Parathyroid adenoma (tissue), 2 donors: ENCODE measurements at regions not wholly inside any gene's neighbourhood (a gene's known extent, or its start where the extent isn't known, plus 50 kb on each side); places are given as distances from the start of the nearest gene placed in this dataset.

Experiments
- H2AFZ ChIP-seq: fragments of 300-600 bp; sonication (generic); one replicate; pipeline ENCODE4 v1.7.0; 2017; ENCODE audit warnings: antibody characterized with exemption, mild to moderate bottlenecking
- H3K27ac ChIP-seq: fragments of 300-600 bp; sonication (generic); one replicate; pipeline ENCODE4 v1.7.0; 2017
- H3K27me3 ChIP-seq: fragments of 300-600 bp; sonication (generic); one replicate; pipeline ENCODE4 v1.7.0; 2017; ENCODE audit warnings: low read length; ENCODE audit not compliant: control insufficient read depth, insufficient read depth
- H3K36me3 ChIP-seq: fragments of 300-600 bp; sonication (generic); one replicate; pipeline ENCODE4 v1.7.0; 2017; ENCODE audit warnings: low read length; ENCODE audit not compliant: control insufficient read depth, insufficient read depth
- H3K4me1 ChIP-seq: fragments of 300-600 bp; sonication (generic); one replicate; pipeline ENCODE4 v1.7.0; 2017; ENCODE audit warnings: control low read depth
- H3K4me2 ChIP-seq: fragments of 300-600 bp; sonication (generic); one replicate; pipeline ENCODE4 v1.7.0; 2017; ENCODE audit warnings: low read length
- H3K4me3 ChIP-seq: fragments of 300-600 bp; sonication (generic); one replicate; pipeline ENCODE4 v1.7.0; 2017; ENCODE audit warnings: low read depth, low read length
- H3K79me2 ChIP-seq: fragments of 300-600 bp; sonication (generic); one replicate; pipeline ENCODE4 v1.7.0; 2017; ENCODE audit warnings: control low read depth
- H3K9ac ChIP-seq: fragments of 300-600 bp; sonication (generic); one replicate; pipeline ENCODE4 v1.7.0; 2017; ENCODE audit warnings: mild to moderate bottlenecking
- H3K9me3 ChIP-seq: fragments of 300-600 bp; sonication (generic); one replicate; pipeline ENCODE4 v1.7.0; 2017; ENCODE audit warnings: low read length; ENCODE audit not compliant: control insufficient read depth
- CTCF ChIP-seq: fragments of 300-600 bp; sonication (generic); IDR thresholded peaks from one replicate; pipeline ENCODE4 v1.7.0; 2017; ENCODE audit warnings: antibody characterized with exemption, mild to moderate bottlenecking
- donor health status: primary hyperparathyroidism.

GRCh38 chr14:55942826-55943225 is 175.4 kb upstream of the PELI2 start:
- Histone ChIP-seq H3K4me1 (no peaks in the 10 kb centered on the region), H3K36me3 (no peaks in the 10 kb centered on the region), H3K4me2 (no peak overlapping the region), H3K27me3 (no peaks in the 10 kb centered on the region), H3K4me3 (no peak overlapping the region), H3K27ac (no peak overlapping the region), H3K9me3 (no peaks in the 10 kb centered on the region), H2AFZ (no peak overlapping the region), H3K9ac (no peak overlapping the region), H3K79me2 (no peaks in the 10 kb centered on the region)
- TF ChIP-seq CTCF, result no peak

- no peak for TF ChIP-seq CTCF
- Histone ChIP-seq H3K4me1 (no peaks in the 10 kb centered on the region), H3K9me3 (no peaks in the 10 kb centered on the region), H3K36me3 (no peaks in the 10 kb centered on the region), H3K79me2 (no peaks in the 10 kb centered on the region), H2AFZ (no peak overlapping the region), H3K27ac (no peak overlapping the region), H3K4me2 (no peak overlapping the region), H3K9ac (no peak overlapping the region), H3K4me3 (no peak overlapping the region), H3K27me3 (no peaks in the 10 kb centered on the region)
These were observed 173.5 kb upstream of the PELI2 start for GRCh38 chr14:55944757-55945156.

- no peak overlapping the region for H3K27ac ChIP-seq
- no peaks in the 10 kb centered on the region for H3K27me3 ChIP-seq
- no peak overlapping the region for H3K4me2 ChIP-seq
- H3K9ac ChIP-seq, result no peak overlapping the region
- H3K4me1 ChIP-seq, result no peaks in the 10 kb centered on the region
- H2AFZ ChIP-seq, result no peak overlapping the region
- H3K4me3 ChIP-seq, result no peak overlapping the region
- H3K79me2 ChIP-seq, result no peaks in the 10 kb centered on the region
- H3K36me3 ChIP-seq, result no peaks in the 10 kb centered on the region
- no peaks in the 10 kb centered on the region for H3K9me3 ChIP-seq
- no peak for TF ChIP-seq CTCF
These were observed 172.0 kb upstream of the PELI2 start for GRCh38 chr14:55946231-55946630.

- no peaks in the 10 kb centered on the region for H3K4me1 ChIP-seq
- H3K36me3 ChIP-seq, result no peaks in the 10 kb centered on the region
- no peak for TF ChIP-seq CTCF
- no peak overlapping the region for H2AFZ ChIP-seq
- H3K4me2 ChIP-seq, result no peak overlapping the region
- no peak overlapping the region for H3K4me3 ChIP-seq
- no peaks in the 10 kb centered on the region for H3K79me2 ChIP-seq
- H3K27me3 ChIP-seq, result no peaks in the 10 kb centered on the region
- H3K9me3 ChIP-seq, result no peaks in the 10 kb centered on the region
- no peak overlapping the region for H3K27ac ChIP-seq
- H3K9ac ChIP-seq, result no peak overlapping the region
These were observed 169.8 kb upstream of the PELI2 start for GRCh38 chr14:55948399-55948798.

- H3K27me3 ChIP-seq, result no peaks in the 10 kb centered on the region
- TF ChIP-seq CTCF, result no peak
- no peaks in the 10 kb centered on the region for H3K9me3 ChIP-seq
- no peak overlapping the region for H3K4me2 ChIP-seq
- H3K9ac ChIP-seq, result no peak overlapping the region
- H2AFZ ChIP-seq, result no peak overlapping the region
- no peak overlapping the region for H3K4me3 ChIP-seq
- H3K4me1 ChIP-seq, result no peaks in the 10 kb centered on the region
- no peaks in the 10 kb centered on the region for H3K79me2 ChIP-seq
- H3K36me3 ChIP-seq, result no peaks in the 10 kb centered on the region
- H3K27ac ChIP-seq, result no peak overlapping the region
These were observed 168.5 kb upstream of the PELI2 start for GRCh38 chr14:55949708-55950107.
